Heart right ventricle (tissue), 16 donors: ENCODE measurements at regions not wholly inside any gene's neighbourhood (a gene's known extent, or its start where the extent isn't known, plus 50 kb on each side); places are given as distances from the start of the nearest gene placed in this dataset.

ENCODE experiments used
- ATAC-seq, 8 donors: fragments of 200-7000 bp; cut with Tn5 transposase; one replicate each; pipeline ENCODE4 v1.9.1; 2020; ENCODE audit warnings: mild to moderate bottlenecking in 8 of 8, moderate library complexity in 8 of 8, moderate number of reproducible peaks in 1 of 8
- DNase-seq, 2 donors: peaks; one replicate each; pipeline ENCODE4 v3.0.0-alpha.2; 2020
- H3K27ac ChIP-seq, 10 donors: fragments of 200-600 bp; sonication (generic) in 2 of 10; one replicate each; pipeline versions ENCODE4 v1.5.0 to v1.8.0; 2020 to 2022; ENCODE audit warnings: mild to moderate bottlenecking in 3 of 10
- H3K27me3 ChIP-seq, 7 donors: fragments of 200-600 bp; one replicate each; pipeline ENCODE4 v1.8.0; 2021 to 2022; ENCODE audit warnings: mild to moderate bottlenecking in 2 of 7
- H3K36me3 ChIP-seq, 9 donors: fragments of 200-600 bp; sonication (generic) in 1 of 9; one replicate each; pipeline versions ENCODE4 v1.5.0 to v1.8.0; 2020 to 2022; ENCODE audit warnings: mild to moderate bottlenecking in 2 of 9
- H3K4me1 ChIP-seq, 9 donors: fragments of 200-600 bp; sonication (generic) in 1 of 9; one replicate each; pipeline versions ENCODE4 v1.5.0 to v1.8.0; 2020 to 2022; ENCODE audit warnings: mild to moderate bottlenecking in 4 of 9
- H3K4me3 ChIP-seq, 10 donors: fragments of 200-600 bp; sonication (generic) in 2 of 10; one replicate each; pipeline versions ENCODE4 v1.5.0 to v1.8.0; 2020 to 2022; ENCODE audit warnings: mild to moderate bottlenecking in 7 of 10, moderate library complexity in 2 of 10
- H3K9me3 ChIP-seq, 11 donors: fragments of 200-600 bp in 10 of 11; sonication (generic) in 2 of 11; one replicate each; pipeline versions ENCODE4 v1.5.0 to v1.8.0; 2013 to 2022; ENCODE audit warnings: mild to moderate bottlenecking in 2 of 11, control low read depth in 1 of 11, moderate library complexity in 1 of 11
- CTCF ChIP-seq, 9 donors: fragments of 200-600 bp; sonication (generic) in 2 of 9; IDR thresholded peaks; one replicate each; pipeline versions ENCODE4 v1.5.0 to v1.8.0; 2021 to 2022; ENCODE audit warnings: antibody characterized with exemption in 9 of 9, mild to moderate bottlenecking in 5 of 9, moderate library complexity in 1 of 9
- WGBS, 2 donors: extraction: QIAGEN DNeasy Blood & Tissue Kit; methylation state at CpG; one replicate each; pipeline ENCODE4 v1.1.7; 2013; ENCODE audit warnings: inconsistent platforms in 1 of 2; 5-methylcytosine and 5-hydroxymethylcytosine counted together
- intact Hi-C, 10 donors: fragments of 100-400 bp; cut with DNase I; formaldehyde crosslinking; loops; one replicate each; pipeline versions ENCODE4 v1.11.1 to v1.14.2; 2022
- donor health status: Arrhythmogenic right ventricular cardiomyopathy.
- donor health status: ischemic (EF 13 %, LVEDD 7.1; RV severe dilation, severe dysfunction).
- donor health status: healthy with polysubstance abuse.
- donor health status: DM: no; HTN: yes; CAD: no.
- donor health status: DM: no; HTN: no; CAD: no.
- donor health status: ischemic (EF 25% LVEDD 6.9; RV normal size, moderate dysfunction).
- donor health status: ischemic (EF 25% LVEDD 5.7; RV mildly dilated, moderate dysfunction).
- donor health status: healthy.
- donor health status: DM: yes; HTN: yes; CAD: no.
- donor health status: Ischemic cardiomyopathy.
- donor health status: ischemic (EF 35%, LVEDD 5.7; RV mildly dilated, moderate dysfunction).
- donor health status: nonischemic (EF 11% LVEDD 7.7; RV severe dilation, severe dysfunction).
- donor health status: DM: yes; HTN: yes; CAD: no.
- donor health status: PGD.
- donor health status: ischemic (EF 29% LVEDD 5.4; RV normal size, mild dysfunction).
- donor health status: nonischemic (EF 23%, LVEDD 6.1; RV moderate dilation, normal function).

- Histone ChIP-seq H3K36me3 (no peaks in the 10 kb centered on the region), H3K4me3 (peak overlapping the region in 2 of 10 donors; percentile 8 to 9), H3K27ac (peak overlapping the region in 8 of 10 donors; percentile 33 to 75 (median 56)), H3K4me1 (peaks cover 0 to 35% (median 25%) of the 10 kb centered on the region in 9 donors), H3K9me3 (peaks cover 0 to 7% (median 0%) of the 10 kb centered on the region in 11 donors), H3K27me3 (no peaks in the 10 kb centered on the region)
- no peak for TF ChIP-seq CTCF (IDR thresholded peaks at IDR 0.05)
- ATAC-seq (peak in 5 of 8 donors; percentile 44 to 64 (median 48)), DNase-seq (no peak)
- intact Hi-C loops = no loop called here
- 8 to 48% methylated on average over 1 of the region's 1 CpG for WGBS, 2 donors
Measured at GRCh38 chr13:79722885-79723445, 242.0 kb downstream of the NDFIP2 start.

- no peak for DNase-seq
- 81 to 82% methylated on average over 3 of the region's 3 CpGs for WGBS, 2 donors
Measured at GRCh38 chr13:79716191-79716590, 235.2 kb downstream of the NDFIP2 start.

GRCh38 chr13:79711631-79712030, 230.7 kb downstream of the NDFIP2 start:
- no peak overlapping the region for H3K4me3 ChIP-seq
- H3K9me3 ChIP-seq = no peaks in the 10 kb centered on the region
- no peak overlapping the region for H3K27ac ChIP-seq
- no peak for ATAC-seq
- intact Hi-C loops = no loop called here
- DNase-seq = no peak
- no peaks in the 10 kb centered on the region for H3K4me1 ChIP-seq
- no peak for TF ChIP-seq CTCF (IDR thresholded peaks at IDR 0.05)
- H3K27me3 ChIP-seq = no peaks in the 10 kb centered on the region
- no peaks in the 10 kb centered on the region for H3K36me3 ChIP-seq

More at GRCh38 chr13:79716191-79716590, 235.2 kb downstream of the NDFIP2 start:
- intact Hi-C loops = no loop called here
- no peak for ATAC-seq
- H3K36me3 ChIP-seq = no peaks in the 10 kb centered on the region
- TF ChIP-seq CTCF (IDR thresholded peaks at IDR 0.05) = no peak
- H3K27me3 ChIP-seq = no peaks in the 10 kb centered on the region
- no peaks in the 10 kb centered on the region for H3K4me1 ChIP-seq
- H3K4me3 ChIP-seq = no peak overlapping the region
- H3K27ac ChIP-seq = no peak overlapping the region
- peaks cover 0 to 7% (median 0%) of the 10 kb centered on the region in 11 donors for H3K9me3 ChIP-seq

GRCh38 chr13:79710376-79710775, 229.4 kb downstream of the NDFIP2 start:
- 65 to 73% methylated on average over 1 of the region's 1 CpG for WGBS, 2 donors
- Histone ChIP-seq H3K36me3 (no peaks in the 10 kb centered on the region), H3K4me1 (no peaks in the 10 kb centered on the region), H3K4me3 (no peak overlapping the region), H3K27ac (no peak overlapping the region), H3K9me3 (no peaks in the 10 kb centered on the region), H3K27me3 (no peaks in the 10 kb centered on the region)
- intact Hi-C loops = no loop called here
- TF ChIP-seq CTCF (IDR thresholded peaks at IDR 0.05) = no peak
- ATAC-seq (no peak), DNase-seq (no peak)
